K562 (cell line): ENCODE measurements at regions not wholly inside any gene's neighbourhood (a gene's known extent, or its start where the extent isn't known, plus 50 kb on each side); places are given as distances from the start of the nearest gene placed in this dataset.

Source experiments
- ATAC-seq: fragments of 200-7000 bp; cut with Tn5 transposase; 3 replicates; pipeline ENCODE4 v1.9.1; 2020; ENCODE audit warnings: moderate library complexity
- BruUV-seq: library from RNA; stranded (reverse); fragments of 400-500 nt; replicated peaks from 2 replicates; lab custom pipeline; 2021; lab: Mats Ljungman, UMichigan
- CTCF ChIA-PET: fragments of 300-600 bp; formaldehyde crosslinking; extraction: SDS; loops from one replicate; lab custom pipeline; 2021; ENCODE audit warnings: low intra/inter-chr PET ratio; lab: Yijun Ruan, JAX
- POLR2A ChIA-PET: fragments of 300-600, 350-650 bp; sonication (Branson Sonifier 250); formaldehyde crosslinking; extraction: SDS; loops from one replicate; lab custom pipeline; 2021; ENCODE audit warnings: antibody characterized with exemption, inconsistent platforms; lab: Yijun Ruan, JAX
- DNase-seq, 4 experiments: peaks; one replicate each; pipeline versions ENCODE4 v3.0.0 to v3.0.0-alpha.2; 2011 to 2018; ENCODE audit warnings: low spot score in 3 of 4, mixed read lengths in 3 of 4; ENCODE audit errors: extremely low read depth in 1 of 4
- FAIRE-seq: peaks from 2 replicates; lab custom pipeline; 2011; peaks lifted over from hg19 to GRCh38; lab: Jason Lieb, UNC
- H2AFZ ChIP-seq: 2 replicates; pipeline ENCODE4 v1.6.0; 2011; ENCODE audit warnings: low read depth, low read length, control low read depth, inconsistent platforms
- H3K27ac ChIP-seq: fragments of 200-600 bp; 3 replicates; pipeline ENCODE4 v1.8.0; 2011; ENCODE audit warnings: low read depth, mild to moderate bottlenecking, control low read depth, inconsistent platforms, low read length, moderate library complexity, mixed read lengths; ENCODE audit errors: extremely low read depth
- H3K27me3 ChIP-seq, 2 experiments: fragments of 300-600 bp in 1 of 2; 2 replicates in 1 of 2; 3 replicates in 1 of 2; pipeline versions ENCODE4 v1.6.0 to v1.8.0; 2011; ENCODE audit warnings: inconsistent platforms in 2 of 2, low read length in 2 of 2, mild to moderate bottlenecking in 1 of 2, mixed read lengths in 1 of 2, moderate library complexity in 1 of 2; ENCODE audit not compliant: control insufficient read depth in 2 of 2, insufficient read depth in 2 of 2
- H3K36me3 ChIP-seq: fragments of 300-600 bp; 3 replicates; pipeline ENCODE4 v1.8.0; 2011; ENCODE audit warnings: mild to moderate bottlenecking, low read length, inconsistent platforms; ENCODE audit not compliant: control insufficient read depth, insufficient read depth
- H3K4me1 ChIP-seq, 2 experiments: fragments of 200-600 bp in 1 of 2; replicated peaks in 1 of 2; 2 replicates in 1 of 2; 3 replicates in 1 of 2; pipeline versions ENCODE4 v1.5.1 to v1.8.0; 2011; ENCODE audit warnings: inconsistent platforms in 2 of 2, low read length in 2 of 2, mild to moderate bottlenecking in 1 of 2, mixed read lengths in 1 of 2, moderate library complexity in 1 of 2; ENCODE audit not compliant: control insufficient read depth in 2 of 2, insufficient read depth in 2 of 2
- H3K4me2 ChIP-seq: 2 replicates; pipeline ENCODE4 v1.6.1; 2011; ENCODE audit warnings: low read length, control low read depth, inconsistent platforms, mixed read lengths; ENCODE audit not compliant: insufficient read depth
- H3K4me3 ChIP-seq: fragments of 200-600 bp; sonication (generic), shearing (Covaris generic); 2 replicates; pipeline ENCODE4 v1.5.1; 2016; ENCODE audit warnings: control low read depth, inconsistent platforms
- H3K79me2 ChIP-seq: fragments of 200-600 bp; 3 replicates; pipeline ENCODE4 v1.8.0; 2011; ENCODE audit warnings: low read length, inconsistent platforms; ENCODE audit not compliant: control insufficient read depth, insufficient read depth
- H3K9ac ChIP-seq, 2 experiments: 2 replicates each; pipeline versions ENCODE4 v1.6.0 to v1.6.1; 2011; ENCODE audit warnings: low read depth in 2 of 2, low read length in 2 of 2, control low read depth in 1 of 2, inconsistent platforms in 1 of 2, mild to moderate bottlenecking in 1 of 2, mixed read lengths in 1 of 2; ENCODE audit not compliant: insufficient read depth in 1 of 2
- H3K9me1 ChIP-seq: one replicate; pipeline ENCODE4 v1.6.0; 2011; ENCODE audit warnings: inconsistent platforms, mild to moderate bottlenecking, low read length, moderate library complexity; ENCODE audit not compliant: control insufficient read depth, insufficient read depth
- H3K9me3 ChIP-seq: replicated peaks from 2 replicates; pipeline ENCODE4 v1.5.1; 2011; ENCODE audit warnings: low read depth, low read length, inconsistent platforms; ENCODE audit not compliant: control insufficient read depth, insufficient read depth
- H4K20me1 ChIP-seq: replicated peaks from 2 replicates; pipeline ENCODE4 v1.6.1; 2011; ENCODE audit warnings: low read length, inconsistent platforms, mixed read lengths; ENCODE audit not compliant: control insufficient read depth, insufficient read depth
- ATF1 ChIP-seq, 2 experiments: fragments of 450-650 bp in 1 of 2; IDR thresholded peaks; 2 replicates each; pipeline ENCODE4 v1.6.1; 2016; ENCODE audit warnings: missing compliant biosample characterization in 1 of 2, missing genetic modification characterization in 1 of 2
- CTBP1 ChIP-seq: fragments of 450-650 bp; IDR thresholded peaks from 2 replicates; pipeline ENCODE4 v1.6.1; 2016; ENCODE audit warnings: borderline replicate concordance
- CTCF ChIP-seq, 3 experiments: IDR thresholded peaks in 2 of 3; conservative IDR thresholded peaks in 1 of 3; 2 replicates each; pipeline ENCODE4 v1.5.1; 2011 to 2012; ENCODE audit warnings: low read length in 3 of 3, mild to moderate bottlenecking in 3 of 3, control low read depth in 2 of 3, improper control_type of control experiment in 1 of 3, inconsistent platforms in 1 of 3, low read depth in 1 of 3, mixed read lengths in 1 of 3, moderate library complexity in 1 of 3; ENCODE audit not compliant: insufficient read depth in 2 of 3
- DPF2 ChIP-seq: fragments of 450-650 bp; IDR thresholded peaks from 2 replicates; pipeline ENCODE4 v1.6.1; 2016
- FOSL1 ChIP-seq: fragments of 200-800 bp; sonication (Bioruptor generic); conservative IDR thresholded peaks from 2 replicates; pipeline ENCODE4 v1.6.1; 2016; ENCODE audit warnings: missing genetic modification characterization, missing compliant biosample characterization
- GABPA ChIP-seq: fragments of 200-800 bp; sonication (Bioruptor generic); conservative IDR thresholded peaks from 2 replicates; pipeline ENCODE4 v1.6.1; 2016; ENCODE audit warnings: low read depth, missing genetic modification characterization, missing compliant biosample characterization
- KLF16 ChIP-seq: IDR thresholded peaks from 2 replicates; pipeline ENCODE4 v1.6.1; 2016; ENCODE audit warnings: antibody characterized with exemption
- MTA1 ChIP-seq: fragments of 450-650 bp; IDR thresholded peaks from 2 replicates; pipeline ENCODE4 v1.6.1; 2017; ENCODE audit warnings: borderline replicate concordance
- RUNX1 ChIP-seq: sonication (generic); IDR thresholded peaks from 2 replicates; pipeline ENCODE4 v1.6.1; 2016; ENCODE audit warnings: antibody characterized with exemption, low read depth
- ZNF407 ChIP-seq: fragments of 450-650 bp; IDR thresholded peaks from 2 replicates; pipeline ENCODE4 v1.6.1; 2016; ENCODE audit warnings: low read depth
- in situ Hi-C: fragments of 300-500 bp; cut with MboI; formaldehyde crosslinking; loops from 4 replicates; pipeline ENCODE4 v1.15.0; 2018; ENCODE audit warnings: inconsistent platforms, mixed read lengths
- intact Hi-C: fragments of 100-400 bp; cut with micrococcal nuclease; formaldehyde crosslinking; loops from 2 replicates; pipeline ENCODE4 v1.14.2; 2022

GRCh38 chrX:87167841-87168240 lies 349.8 kb upstream of the KLHL4 start:
- H3K9ac ChIP-seq: no peak overlapping the region
- DNase-seq (no peak), ATAC-seq (no peak), FAIRE-seq (no peak)
- no peaks in the 10 kb centered on the region for H3K79me2 ChIP-seq
- intact Hi-C loops: no loop called here
- TF ChIP-seq ZNF407 (no peak), FOSL1 (tag) (no peak), GABPA (tag) (no peak), ATF1 (CRISPR knock-in tag; IDR thresholded peaks at IDR 0.05) (no peak), ATF1 (tag; IDR thresholded peaks at IDR 0.05) (no peak), KLF16 (no peak), RUNX1 (no peak), CTBP1 (no peak), MTA1 (no peak), CTCF (IDR thresholded peaks at IDR 0.05 in 2 of 3, conservative IDR thresholded peaks at IDR 0.05 in 1 of 3; ENCODE audit: insufficient read depth in 2 of 3, low read depth in 1 of 3, low read length in 3 of 3) (no peak), DPF2 (no peak)
- no peaks in the 10 kb centered on the region for H3K9me1 ChIP-seq
- no peaks in the 10 kb centered on the region for H3K27me3 ChIP-seq
- no TSS peak for BruUV-seq
- H2AFZ ChIP-seq: no peak overlapping the region
- H3K36me3 ChIP-seq: no peaks in the 10 kb centered on the region
- no peak overlapping the region for H3K27ac ChIP-seq
- H3K9me3 ChIP-seq: no peaks in the 10 kb centered on the region
- H3K4me1 ChIP-seq: no peaks in the 10 kb centered on the region
- no peaks in the 10 kb centered on the region for H4K20me1 ChIP-seq
- no peak overlapping the region for H3K4me3 ChIP-seq
- POLR2A ChIA-PET: interaction anchor here (0.6 kb wide), 1 partner anchor 1488 kb away, joined by 3 read pairs; no protein-coding TSS in a partner anchor
- in situ Hi-C loops: no loop called here
- H3K4me2 ChIP-seq: no peak overlapping the region
- CTCF ChIA-PET: no interaction called here
